G401 (cell line): ENCODE measurements at regions not wholly inside any gene's neighbourhood (a gene's known extent, or its start where the extent isn't known, plus 50 kb on each side); places are given as distances from the start of the nearest gene placed in this dataset.

ENCODE experiments used
- DNase-seq: peaks from one replicate; pipeline ENCODE4 v3.0.0-alpha.2; 2015; ENCODE audit warnings: low spot score
- in situ Hi-C: cut with HindIII; loops from 2 replicates; pipeline ENCODE4 v1.10.0; 2016; ENCODE audit warnings: low sequenced_read_pairs, mixed read lengths

DNA sequence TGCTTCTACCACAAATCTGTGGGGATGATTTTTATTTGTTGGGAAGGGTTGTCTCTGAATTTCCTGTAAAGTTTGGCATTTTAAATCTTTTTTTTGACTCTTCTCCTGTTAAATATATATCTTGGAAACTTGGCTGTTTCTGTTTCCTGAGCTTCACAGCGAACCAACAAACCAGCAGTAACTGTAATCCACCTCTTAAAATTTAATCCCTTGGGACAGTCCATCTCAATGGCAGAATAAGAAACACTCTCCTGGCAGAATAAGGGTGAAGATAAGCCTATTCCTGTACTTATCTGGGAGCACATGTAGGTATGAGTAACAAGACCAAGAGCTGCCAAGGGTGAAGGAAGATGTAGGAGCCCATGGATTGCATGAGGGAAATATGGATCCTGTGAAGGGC is 73.1 kb upstream of the RPS23 start:
- in situ Hi-C loops, result no loop called here
- no peak for DNase-seq

DNA sequence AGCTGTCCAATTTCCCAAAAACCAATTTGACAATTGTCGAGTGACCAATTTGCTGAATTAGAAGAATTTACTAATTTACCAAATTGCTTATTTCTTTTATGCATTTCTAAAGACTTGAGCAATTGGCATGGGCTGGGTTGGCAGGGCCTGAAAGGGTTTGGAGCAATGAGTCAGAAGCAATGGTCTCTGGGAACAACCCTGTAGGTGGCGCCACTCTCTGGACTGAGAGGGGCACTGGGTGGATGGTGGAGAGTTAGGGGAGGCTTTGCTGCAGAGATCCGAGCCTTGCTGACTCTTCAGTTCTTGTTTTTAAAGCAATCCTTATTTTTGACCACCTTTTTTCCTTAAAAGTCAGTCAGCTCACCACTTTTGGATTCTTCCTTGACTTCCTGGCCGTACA is 71.5 kb upstream of the RPS23 start:
- in situ Hi-C loops, result no loop called here
- peak; percentile 7 for DNase-seq

DNA sequence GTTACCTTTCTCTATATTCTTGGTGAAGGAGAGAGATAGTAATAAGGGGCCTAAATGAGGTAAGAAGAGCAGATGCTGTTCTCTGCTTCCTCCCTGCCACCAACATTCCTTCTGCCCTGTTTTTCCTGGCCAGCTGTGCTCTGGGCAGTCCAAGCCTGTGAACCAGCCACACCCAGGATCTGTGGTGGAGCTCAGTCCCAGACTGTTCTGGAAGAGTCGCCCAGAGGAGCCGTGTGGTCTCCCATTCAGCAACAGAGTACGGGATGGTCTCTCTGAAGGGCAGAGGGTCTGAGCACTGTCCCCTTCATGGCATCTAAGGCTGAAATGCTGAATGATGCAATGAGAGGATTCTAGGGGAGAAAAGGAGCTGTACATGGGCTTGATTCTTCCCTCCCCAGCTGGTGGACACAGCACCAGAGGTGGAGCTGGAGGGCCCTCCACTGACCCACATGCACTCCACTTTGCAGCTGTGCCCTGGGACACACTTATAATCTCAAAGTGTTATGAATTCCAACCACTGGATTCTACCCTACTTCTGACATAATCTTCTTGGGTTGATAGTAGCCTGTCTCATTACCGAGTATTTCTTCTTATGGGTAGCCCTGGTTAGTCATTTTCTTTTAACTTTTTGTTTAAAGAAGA is 70.8 kb upstream of the RPS23 start:
- DNase-seq, result no peak
- in situ Hi-C loops, result no loop called here

DNA sequence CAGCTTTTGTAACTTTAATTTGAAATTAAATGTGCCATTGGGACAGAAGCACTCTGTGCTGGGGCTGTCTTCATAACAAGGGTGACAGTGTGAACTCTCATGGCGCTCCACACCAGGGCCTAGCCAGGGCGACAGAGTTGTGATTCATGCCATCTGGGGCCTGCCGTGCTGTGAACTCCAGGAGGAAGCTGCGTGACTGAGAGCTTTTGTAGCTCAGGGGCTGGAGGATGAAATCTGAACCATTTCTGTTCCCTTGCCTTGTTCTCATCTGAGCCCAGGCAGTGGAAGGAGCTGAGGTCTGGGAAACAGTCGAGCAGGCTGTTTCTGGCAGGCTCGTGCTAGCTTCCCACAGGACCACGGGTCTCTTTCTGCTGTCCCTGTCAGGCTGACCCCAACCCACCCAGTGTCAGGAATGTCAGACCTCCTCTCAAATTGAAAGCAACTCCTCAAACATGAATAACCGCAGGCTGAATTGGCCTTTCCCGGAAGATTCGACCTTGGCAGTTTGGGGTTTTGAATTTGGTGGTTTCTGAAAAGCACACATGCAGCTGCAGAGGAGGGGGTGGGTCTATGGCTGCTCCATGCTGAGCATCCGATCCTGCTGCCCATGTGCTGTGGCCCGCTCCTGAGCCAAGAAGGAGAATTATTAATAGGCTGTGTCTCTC is 69.2 kb upstream of the RPS23 start:
- in situ Hi-C loops, result no loop called here
- peak; percentile 7 for DNase-seq

DNA sequence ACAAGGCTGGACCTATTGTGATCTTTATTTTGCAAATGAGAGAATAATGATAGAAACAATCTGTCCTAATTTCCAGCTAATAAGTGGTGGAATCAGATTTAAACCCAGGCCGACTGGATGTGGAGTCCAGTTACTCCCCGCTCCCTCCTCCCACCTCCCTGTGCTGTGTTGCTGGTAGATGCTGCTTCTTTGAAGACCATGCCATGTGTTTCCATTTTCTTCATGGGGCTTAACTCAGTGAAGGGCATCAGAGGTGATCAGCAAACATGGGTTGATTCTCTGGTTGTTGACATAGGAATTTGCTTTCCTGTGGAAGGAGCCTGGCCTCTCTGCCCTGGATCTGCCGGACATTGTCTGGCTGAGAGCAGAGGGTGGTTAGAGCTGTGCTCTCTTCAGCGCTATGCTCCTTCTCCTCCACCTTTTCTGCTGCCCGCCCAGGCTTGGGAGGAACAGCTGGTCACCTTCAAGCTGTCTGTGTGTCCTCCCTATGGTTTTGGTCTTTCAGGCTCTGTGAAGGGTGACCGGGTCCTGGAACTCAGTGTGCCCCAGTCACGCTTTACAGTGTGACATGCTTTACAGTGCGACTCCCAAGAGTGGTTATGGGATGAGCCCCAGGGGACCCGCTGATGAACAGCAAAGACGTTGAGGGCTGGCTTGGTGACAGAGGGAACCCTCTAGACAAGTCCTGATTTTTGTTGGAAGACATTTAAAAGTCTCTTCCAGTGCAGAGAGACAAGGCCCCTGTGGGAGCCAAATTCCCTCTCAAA is 68.4 kb upstream of the RPS23 start:
- DNase-seq, result no peak
- in situ Hi-C loops, result no loop called here

DNA sequence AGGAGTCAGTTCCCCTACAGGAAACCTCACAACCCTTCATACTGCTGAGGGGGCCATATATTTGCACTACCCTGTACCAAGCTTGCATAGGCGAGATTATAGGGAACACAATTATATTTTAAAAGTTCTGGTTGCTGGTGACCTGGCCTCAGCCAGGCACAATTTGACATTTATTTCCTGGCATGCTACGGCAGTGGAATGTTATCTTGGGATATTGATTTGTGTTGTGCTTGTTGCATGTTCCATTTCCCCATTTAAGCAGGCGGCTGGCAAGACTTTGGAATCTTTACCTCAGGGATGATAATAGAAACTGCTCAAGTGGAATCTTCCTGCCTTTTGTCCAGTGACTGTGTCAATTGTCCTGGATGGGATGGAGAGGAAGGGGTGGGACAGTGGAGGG is 67.0 kb upstream of the RPS23 start:
- in situ Hi-C loops, result no loop called here
- no peak for DNase-seq

DNA sequence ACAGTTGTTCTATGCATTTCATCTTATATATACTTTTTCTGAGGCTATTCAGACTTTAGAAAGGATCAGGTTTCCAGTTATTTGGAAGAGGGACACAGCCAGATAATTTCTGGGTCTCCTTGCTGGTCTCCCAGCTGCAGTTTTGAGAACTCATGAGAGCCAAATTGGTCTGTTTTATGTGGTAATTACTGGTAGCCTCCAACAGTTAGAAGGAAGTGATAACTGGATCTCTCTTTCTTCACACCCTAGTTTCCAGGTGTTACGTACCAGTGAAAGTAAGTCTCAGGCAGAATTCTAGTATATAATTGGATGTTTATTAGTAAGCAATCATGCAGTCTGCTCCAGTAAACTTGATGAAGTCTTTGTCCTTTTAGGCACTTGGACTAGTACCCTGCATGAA is 63.2 kb upstream of the RPS23 start:
- in situ Hi-C loops, result no loop called here
- DNase-seq, result no peak

DNA sequence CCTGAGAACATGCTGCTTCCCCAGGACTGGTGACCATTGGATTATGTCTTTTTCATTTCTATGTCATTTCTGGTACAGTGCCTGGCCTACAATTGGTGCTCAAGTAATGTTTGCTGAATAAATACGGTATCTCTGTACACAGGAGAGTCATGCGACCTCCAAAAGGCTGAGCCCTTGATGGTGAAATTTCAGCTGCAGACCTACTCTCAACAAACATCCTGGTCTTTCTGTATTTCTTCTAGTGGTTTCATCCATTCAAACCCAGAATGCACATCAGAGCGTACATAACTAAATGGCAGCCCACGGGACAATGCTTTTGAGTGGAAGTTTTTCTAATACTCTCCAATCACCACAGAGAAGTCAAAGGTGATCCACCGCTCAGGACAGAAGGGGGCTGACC is 62.6 kb upstream of the RPS23 start:
- in situ Hi-C loops, result no loop called here
- DNase-seq, result no peak

DNA sequence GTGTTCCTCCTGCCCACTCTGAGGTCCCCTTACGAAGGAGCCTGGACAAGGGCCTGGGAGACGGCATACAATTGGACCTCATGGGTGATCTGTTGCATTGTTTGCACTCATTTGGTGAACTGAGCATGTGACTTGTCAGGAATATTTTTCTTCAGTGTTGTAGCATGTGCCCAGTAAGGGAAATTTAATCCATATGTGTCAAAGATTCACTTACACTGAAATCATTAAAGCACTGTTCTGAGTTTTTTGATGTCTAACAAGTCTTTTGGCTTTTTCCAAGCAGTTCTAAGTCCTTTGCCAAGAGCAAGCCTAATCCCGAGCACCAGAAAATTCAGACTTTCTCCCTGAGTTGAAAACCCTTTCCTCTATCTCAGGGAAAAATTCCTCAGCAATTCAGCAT is 61.6 kb upstream of the RPS23 start:
- in situ Hi-C loops, result no loop called here
- no peak for DNase-seq

DNA sequence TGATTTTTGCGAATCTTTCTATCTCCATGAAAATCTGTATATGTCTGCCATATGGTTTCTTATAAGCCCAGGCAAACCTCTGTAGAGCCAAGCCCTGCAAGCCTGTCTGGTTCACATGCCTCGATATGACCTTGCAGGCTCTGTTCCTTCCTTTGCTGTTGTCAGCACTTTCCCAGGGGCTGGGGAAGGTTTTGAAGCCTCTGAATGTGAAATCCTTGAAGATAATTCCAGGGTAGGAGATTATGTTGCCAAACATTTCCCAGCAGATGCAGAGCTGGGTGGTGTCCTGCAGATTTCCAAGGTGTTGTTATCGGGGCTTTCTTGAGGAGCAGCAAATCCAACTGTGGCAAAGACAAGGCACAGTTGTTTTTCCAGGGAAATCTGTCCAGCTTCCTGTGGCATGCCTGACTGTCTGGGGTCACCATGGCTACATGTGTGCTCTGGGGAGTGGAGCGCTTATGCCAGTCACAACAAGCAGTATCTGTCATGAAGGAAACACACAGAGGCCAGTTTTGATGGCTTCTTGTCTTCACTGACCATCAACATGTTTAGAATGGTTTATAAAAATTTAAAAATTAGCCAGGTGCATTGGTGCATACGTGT is 60.7 kb upstream of the RPS23 start:
- in situ Hi-C loops, result no loop called here
- DNase-seq, result no peak

DNA sequence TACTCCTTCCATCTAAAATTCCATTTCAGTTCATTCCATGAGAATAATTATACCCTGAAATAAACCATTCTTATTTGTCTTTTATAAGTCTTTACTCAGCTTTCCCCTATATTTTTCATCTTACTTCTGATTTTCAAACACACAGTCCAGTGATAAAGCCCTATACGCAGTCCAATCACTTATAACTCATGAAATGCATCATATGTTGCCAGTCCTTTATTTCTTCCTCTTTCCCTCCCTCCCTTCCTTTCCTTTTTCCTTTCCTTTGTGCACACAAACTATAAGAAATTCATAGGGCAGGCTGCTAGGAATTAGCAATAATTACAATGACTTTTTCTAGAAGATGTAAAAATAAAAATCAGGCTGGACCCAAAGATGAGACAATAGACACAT is 58.8 kb upstream of the RPS23 start:
- DNase-seq, result no peak
- in situ Hi-C loops, result no loop called here

DNA sequence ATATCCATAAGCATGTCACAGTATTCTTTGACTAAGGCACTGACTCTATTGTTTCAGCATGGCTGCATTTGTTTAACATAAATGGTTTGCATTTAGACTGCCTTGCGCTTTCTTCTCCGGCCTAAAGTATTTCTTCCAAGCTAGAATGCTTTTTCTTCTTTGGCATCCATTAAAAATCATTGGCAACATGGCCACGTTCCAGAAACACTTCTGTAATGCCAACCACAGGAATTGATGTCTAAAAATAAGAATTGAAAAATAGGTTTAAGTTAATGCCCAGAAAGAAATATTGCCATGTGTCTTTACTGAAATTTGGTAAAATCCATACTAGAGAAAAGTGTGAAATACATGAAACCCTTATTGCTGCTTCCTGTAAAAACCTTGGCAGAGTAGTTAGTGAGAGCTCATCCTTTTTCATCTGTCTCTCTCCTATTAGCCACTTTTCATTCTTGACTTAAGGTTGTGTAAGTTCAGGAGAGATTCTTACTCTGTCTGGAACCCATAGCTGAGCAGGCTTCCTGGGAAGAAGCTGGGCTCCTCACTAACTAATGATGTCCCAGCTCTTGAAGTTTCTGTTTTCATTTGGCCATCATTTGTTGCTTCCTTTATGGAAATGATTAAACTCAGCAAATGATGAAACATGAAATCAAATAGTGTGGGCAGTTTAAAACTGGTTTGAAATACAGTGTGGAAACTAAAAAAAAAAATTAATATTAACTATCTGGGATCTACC is 58.2 kb upstream of the RPS23 start:
- no peak for DNase-seq
- in situ Hi-C loops, result no loop called here

DNA sequence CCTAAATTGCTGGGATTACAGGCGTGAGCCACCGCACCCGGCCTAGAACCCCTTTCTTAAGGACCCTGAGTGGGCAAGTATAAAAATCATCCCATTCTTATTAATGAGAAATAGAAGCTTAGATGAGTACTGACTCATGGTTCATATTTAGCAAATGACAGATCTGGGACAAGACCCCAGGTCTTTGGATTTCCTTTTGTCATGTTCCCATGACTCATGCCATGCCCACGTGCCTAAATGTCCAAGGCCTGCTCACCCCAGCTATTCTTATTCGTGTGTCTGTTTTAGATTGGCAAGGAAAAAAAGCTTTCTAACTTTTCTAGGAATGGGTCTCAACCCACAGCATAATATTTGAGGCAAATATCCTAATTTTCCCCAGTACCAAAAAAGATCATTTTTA is 57.7 kb upstream of the RPS23 start:
- DNase-seq, result no peak
- in situ Hi-C loops, result no loop called here

DNA sequence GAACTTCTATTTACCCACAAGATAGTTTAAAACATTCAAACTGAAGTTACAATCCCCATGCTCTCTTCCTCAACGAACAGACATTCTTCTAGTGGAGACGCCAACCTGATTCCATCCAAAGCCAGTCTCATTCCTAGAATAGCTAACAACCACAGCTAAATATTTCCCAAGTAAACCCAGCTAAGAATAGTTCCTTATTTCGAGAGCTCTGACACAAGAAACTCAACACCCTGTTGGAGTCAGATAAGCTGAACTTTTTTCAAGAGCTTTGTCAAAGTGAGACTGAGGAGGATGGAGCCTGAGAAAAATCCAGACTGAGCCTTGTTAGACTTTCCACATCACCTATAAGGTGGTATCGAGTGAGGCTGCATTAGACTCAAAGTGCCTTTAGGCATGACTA is 56.7 kb upstream of the RPS23 start:
- in situ Hi-C loops, result no loop called here
- no peak for DNase-seq

DNA sequence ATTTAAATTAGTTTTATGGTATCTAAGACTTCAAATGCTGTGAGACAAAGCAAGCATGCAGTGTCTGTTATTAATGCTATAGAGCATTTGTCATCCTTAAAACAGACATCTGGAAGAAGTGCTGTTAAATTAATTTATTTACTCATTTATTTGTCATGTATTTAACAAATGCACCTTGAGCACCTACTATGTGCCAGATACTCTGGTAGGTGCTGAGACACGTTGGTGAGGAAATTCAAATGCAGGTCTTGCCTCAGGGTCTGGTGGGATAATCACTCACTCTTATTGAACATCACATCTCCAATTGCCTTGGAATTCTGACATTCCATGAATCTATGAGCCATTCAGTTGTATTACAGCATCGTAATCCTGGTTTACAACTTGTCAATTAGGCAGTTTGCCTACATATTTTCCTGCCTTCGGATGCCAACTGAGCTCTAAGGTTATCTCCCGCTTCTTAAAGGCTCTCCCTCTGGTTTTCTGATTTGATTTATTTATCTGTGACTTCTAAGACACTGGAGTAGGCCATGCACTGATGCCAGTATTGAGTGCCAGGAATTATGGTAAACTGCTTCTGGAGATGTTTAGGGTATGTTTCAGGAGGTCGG is 56.0 kb upstream of the RPS23 start:
- no peak for DNase-seq
- in situ Hi-C loops, result no loop called here

DNA sequence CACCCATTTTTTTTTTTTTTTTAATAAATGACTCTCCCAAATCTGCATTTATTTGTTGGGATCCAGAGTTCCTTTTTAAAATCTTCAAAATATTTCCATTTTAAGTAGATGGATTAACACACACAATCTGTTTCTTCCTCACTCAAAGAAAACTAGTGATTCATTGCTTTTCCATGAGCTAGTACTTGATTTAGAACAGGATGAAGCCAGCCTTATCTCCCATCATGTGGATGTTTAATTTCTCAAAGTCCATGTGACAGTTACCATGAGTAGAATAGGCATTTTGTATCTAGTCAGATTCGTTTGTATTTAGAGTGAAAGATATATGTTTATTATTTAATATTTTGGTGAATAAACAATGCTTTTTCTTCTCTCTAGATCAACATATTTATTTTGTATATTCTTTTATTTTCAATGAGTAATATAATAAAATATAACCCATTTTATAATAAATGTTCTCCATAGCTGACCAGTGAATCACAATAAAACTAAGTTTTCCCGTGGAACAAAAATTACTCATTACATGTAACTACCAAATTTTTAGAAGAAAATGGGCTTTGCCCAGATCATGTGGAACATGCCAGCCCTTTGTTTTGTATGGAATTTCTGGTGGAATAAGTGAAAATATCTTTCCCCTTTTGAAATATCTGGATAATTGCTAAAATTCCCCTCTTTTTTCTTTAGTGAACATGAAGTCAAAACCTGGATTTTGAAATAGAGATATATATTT is 54.9 kb upstream of the RPS23 start:
- DNase-seq, result no peak
- in situ Hi-C loops, result no loop called here

DNA sequence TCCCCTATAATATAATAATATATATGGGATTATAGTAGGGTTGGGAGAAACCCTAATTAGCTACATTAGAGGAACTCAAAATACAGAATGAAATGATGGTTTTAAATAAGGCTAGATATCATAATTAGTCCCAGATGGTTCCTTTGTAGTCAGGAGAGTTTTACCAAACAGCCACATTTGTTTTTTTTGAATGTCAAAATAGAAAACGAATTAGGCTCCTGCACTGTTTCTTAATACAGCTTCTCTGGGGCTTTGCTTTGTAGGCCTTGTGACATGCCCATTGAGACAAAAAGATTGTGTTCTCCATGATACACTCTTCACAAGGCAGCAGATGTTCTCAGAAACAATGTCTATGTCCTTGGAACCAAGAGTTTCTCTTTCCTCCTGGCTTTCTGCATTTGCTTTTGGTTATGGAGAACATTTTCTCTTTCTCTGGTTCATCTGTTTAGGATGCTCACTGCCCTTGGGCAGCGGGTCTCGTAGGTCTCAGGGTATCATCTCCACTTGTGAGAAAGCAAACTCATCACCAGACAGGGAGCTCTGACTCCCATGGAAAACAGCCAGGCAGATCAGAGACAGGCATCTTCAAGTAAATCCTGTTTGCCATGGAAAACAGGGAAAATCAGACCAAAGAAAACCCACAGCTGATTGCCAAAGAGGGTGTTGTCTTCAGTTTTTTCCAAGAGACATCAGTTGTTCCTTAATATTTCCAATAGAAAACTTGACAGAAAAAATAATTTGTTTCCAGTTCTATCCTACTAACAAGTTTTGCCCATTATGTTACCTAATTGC is 54.1 kb upstream of the RPS23 start:
- DNase-seq, result no peak
- in situ Hi-C loops, result no loop called here

DNA sequence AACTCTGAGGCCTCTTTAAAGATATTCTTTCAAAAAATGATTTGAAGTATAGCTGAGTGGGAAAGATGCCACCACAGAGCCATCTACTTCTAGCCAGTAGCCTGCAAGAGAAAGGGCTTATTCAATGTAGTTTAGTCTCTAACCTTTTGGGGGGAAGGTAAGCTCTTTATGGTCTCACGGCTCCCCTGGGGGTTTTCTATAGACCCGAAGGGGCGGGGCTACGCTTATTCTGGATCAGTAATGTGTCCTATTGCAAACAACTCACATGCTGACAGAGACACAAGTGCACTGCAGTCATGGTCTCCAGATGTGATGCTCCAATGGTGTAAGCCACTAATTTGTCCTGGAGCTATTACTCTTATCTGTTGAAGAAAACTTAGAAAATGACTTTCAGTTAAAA is 53.4 kb upstream of the RPS23 start:
- in situ Hi-C loops, result no loop called here
- DNase-seq, result no peak
